Stimulated activated CD8-positive, alpha-beta memory T cell treated with anti-CD3 and anti-CD28 coated beads, Interleukin-4, amount 100 ng/mL, for 48 hours (primary cell): ENCODE measurements at regions not wholly inside any gene's neighbourhood (a gene's known extent, or its start where the extent isn't known, plus 50 kb on each side); places are given as distances from the start of the nearest gene placed in this dataset.

ENCODE experiments used
- DNase-seq: peaks from one replicate; pipeline ENCODE4 v3.0.0-alpha.2; 2020

DNA sequence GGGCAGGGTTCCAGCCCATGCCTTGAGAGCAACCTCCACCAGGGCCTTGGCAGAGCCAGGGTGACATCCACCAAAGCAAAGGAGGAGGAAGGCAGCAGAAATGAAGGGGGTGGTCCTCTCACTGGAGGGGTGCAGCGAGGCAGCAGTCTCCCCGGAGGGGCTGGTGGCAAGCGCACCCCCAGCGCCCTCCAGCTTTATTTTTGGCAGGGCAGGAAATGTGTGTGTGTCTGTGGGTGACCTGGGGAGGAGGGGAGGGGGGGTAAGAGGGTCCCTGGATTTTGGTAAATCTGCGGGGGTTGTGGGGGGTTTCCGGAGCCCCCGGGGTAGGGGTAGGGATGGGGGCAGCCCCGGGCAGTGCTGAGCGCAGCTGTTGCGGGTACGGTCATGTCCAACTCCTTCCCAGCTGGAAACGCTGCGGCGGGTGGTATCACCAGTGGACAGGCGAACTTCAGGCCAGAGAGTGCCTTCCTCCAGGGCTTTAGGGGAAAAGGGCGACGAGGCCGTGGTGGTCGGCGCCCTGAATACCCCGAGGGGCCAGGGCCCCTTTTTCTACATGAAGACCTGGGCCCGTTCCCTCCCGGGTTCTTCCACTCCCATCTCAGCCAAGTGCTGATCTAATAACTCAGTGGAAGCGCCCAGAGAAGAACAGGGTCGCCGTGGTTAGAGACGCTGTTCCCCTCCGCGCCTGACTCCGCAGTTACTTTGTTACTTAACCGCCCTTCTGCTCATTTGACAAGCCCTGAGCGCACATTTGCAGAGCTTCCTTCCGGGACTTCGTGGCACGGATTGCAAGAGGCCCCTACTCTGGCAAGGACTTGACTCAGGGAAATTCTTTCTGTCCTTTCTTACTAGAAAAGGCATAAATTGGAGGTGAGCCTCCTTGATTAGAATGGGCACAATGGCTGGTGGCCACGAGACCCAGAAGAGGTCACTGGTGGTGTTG, 55.2 kb downstream of the FOS start:
- peak; percentile 58 for DNase-seq

DNA sequence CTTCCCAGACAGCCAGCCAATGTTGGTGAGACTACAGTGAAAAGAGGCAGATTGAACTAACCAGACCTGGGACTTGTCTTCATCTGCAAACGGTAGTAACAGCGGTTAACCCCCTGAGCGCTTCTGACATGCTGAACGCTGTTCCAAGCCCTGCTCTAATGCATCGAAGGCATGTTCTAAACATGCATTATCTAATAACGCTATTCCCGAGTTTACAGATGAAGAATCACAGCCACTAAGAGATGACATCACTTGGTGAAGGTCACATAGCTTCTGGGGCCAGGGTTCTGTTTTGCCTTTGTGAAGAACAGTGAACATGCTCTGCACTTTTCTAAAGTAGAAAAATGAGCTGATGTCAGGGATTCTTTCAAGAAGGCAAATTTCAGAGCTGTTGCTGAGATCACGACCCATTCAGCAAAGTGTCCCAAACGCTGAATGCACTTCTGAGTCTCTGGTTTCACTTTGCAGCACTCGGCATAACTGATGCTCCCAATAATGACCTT, 56.0 kb downstream of the FOS start:
- peak; percentile 26 for DNase-seq

DNA sequence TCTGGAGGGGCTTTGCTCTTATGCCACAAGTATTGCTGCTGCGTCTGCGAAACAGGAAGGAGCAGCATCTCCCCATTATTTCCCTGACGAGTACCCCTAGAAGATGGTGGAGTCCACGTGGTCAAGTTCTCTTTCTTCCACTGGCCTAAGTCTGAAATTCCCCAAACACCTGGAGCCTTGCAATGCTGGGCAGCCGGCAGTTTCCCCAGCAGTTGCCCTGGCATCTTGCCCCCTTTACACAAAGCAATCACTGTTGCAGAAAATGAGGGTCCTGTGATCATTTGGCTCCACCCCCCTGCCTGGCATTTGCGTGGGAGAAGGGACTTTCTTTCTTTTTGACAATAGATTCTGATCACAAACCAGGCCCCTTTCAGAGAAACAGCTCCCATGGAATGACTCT, 56.9 kb downstream of the FOS start:
- DNase-seq, result no peak

GRCh38 chr14:75338398-75338797, 59.8 kb downstream of the FOS start:
- no peak for DNase-seq

DNA sequence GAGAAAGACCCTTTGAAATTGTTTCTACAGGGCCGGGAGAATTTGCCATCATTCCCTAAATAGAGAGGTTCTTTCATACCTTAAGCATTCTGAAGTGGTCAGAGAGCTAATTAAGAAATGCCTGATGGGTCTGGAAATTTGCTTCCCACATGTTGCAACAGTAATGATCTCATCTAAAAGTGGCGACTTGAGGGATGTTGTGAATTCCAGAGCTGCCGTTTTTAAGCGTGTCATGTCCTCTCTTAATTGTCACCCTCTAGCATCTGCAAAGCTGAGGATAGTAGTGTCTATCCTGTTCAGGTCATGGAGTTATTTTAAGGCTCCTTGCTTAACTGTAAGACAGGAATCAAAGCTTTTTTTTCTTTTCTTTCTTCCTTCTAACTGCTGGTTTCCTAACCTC, 60.4 kb downstream of the FOS start:
- no peak for DNase-seq

- no peak for DNase-seq
These were observed 62.3 kb downstream of the FOS start for GRCh38 chr14:75340921-75341320.

DNA sequence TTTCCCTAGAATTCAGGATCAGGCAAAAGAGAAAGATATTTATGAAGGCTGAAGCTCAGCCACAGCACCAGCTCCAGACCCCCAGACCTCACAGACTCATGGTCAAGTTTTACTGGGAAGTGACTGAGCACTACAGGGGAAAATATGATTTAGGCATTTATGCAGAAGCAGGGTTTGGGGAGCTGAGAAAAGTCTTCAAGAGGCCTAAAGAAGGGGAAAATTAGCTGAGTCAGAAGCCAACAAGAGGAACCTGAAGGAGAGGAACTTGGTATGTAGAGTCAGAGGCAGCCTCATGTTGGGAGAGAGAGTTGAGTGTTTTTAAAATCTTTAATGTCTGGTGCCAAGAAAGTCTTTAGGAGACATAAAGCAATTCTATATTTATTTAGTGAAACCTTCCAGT, 63.0 kb downstream of the FOS start:
- DNase-seq, result no peak

DNA sequence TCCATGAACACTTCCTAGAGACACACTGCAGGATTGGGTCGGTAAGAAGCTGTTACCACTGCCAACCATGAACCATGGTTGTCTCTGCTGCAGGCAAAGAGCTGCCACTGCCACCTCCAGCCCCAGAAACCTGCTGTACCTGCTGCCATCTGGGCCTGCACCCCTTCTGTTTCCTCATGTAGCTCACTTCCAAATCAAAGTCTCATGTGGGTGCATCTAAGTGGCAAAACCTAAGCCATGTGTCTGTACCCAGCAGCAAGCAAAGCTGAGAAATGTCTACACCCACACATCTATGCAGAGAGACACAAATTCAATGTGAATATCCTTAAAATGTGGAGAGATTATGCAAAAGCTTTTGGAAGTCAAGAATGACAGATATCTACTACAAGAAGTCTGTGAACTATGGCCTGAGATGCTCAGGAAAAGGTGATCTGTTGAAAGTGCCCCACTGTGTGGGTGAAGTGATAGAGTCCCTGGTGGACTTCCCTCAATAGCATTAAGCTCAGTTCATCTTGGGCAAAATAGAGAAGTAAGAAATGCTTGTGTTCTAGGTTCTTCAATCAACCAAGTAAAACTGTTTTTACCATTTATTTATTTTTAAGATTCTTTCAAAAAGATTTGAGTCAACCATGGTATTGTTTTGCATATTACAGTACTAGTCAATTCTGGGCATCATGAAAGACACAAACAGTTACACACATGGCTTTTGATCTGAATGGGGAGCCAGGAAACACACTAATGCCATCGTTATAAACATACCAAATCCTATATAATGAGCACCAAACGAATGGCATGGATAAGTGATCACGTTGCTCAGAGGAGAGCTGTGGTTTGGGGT, 64.4 kb downstream of the FOS start:
- DNase-seq, result no peak

DNA sequence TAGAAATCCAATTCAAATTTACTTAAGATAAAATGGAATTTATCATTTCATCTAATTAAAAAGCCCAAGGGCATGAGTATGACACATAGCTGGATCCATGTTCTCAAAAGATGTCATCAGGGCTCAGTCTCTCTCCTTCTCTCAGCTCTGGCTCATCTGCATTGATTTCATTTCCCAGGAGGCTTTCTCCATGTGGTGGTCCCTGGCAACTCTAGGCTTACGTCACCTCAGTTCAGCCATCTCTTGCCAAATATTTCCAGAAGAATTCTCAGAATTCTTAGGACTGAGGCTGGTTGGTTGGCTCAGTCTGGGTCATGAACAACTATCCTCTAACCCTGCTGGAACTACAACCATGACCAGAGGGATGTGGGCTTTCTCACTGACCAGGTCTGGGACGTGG, 65.3 kb downstream of the FOS start:
- DNase-seq, result no peak

- no peak for DNase-seq
These were observed 65.8 kb downstream of the FOS start for GRCh38 chr14:75344411-75344810.

- DNase-seq, result no peak
These were observed 72.0 kb downstream of the FOS start for GRCh38 chr14:75350505-75351060.

DNA sequence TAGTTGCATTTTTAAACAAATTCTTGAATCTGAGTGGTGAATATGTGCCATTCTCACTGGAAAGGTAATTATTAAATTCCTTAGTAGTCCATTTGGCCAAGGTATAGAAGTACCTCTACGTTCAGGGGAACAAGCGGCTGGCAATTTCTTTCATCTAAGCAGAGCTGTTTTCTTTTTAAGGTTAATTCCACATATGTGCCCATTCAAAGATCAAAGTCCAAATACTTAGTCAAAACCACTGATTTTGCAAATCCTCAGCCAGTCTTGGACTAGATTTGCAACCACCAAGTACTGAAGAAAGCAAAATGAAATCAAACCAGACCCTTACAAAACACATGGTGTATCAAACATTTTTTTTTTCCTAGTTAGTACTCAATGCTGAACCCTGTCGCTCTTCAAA, 68.7 kb upstream of the JDP2 start:
- DNase-seq, result no peak

DNA sequence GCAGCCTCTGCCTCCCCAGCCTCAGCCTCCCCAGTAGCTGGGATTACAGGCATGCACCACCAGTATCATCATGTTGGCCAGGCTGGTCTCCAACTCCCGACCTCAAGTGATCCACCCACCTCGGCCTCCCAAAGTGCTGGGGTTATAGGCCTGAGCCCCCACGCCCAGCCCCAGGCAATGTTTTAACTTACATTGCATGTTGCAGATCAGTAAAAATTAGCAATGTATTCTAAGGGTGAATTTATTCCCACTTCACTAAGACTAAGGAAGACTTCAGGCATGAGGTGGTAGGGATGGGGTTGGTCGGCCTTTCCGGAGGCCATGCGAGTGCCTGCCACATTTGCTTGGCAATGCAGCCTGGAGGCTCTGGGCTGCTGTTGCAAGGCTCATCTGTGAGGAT, 66.8 kb upstream of the JDP2 start:
- DNase-seq, result no peak

DNA sequence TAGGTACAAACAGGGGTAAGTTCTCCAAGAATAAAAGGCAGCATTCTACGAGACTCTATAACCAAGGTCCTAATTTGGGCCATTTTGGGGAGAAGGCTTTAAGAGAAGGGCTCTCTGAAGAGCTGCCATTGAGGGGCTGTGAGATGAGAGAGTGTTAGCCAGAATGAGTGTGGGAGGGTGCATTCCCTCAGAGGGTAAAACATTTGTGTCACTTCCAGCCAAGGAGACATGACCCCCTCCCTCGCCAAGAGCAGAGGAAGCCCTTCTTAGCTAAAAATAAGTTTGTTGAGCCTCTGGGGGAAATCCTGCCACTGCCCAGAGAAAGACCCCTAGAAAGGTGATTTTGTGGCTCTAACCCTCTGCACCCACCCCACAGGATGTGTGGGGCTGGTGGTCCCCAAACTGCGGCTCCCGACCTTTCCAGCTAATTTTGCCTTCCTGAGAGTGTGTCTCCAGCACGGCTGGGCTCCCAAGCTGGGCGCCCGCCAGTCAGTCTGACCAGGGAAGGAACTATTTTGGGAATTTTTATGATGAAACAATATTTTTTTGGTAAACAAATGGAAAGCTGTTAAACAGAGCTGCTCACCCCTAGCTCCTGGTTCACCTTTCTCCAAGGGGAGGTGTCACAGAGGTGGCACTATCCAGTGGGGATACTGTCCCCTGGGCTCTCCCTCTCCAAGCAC, 65.9 kb upstream of the JDP2 start:
- no peak for DNase-seq

GRCh38 chr14:75363130-75363529, 64.7 kb upstream of the JDP2 start:
- DNase-seq, result no peak

DNA sequence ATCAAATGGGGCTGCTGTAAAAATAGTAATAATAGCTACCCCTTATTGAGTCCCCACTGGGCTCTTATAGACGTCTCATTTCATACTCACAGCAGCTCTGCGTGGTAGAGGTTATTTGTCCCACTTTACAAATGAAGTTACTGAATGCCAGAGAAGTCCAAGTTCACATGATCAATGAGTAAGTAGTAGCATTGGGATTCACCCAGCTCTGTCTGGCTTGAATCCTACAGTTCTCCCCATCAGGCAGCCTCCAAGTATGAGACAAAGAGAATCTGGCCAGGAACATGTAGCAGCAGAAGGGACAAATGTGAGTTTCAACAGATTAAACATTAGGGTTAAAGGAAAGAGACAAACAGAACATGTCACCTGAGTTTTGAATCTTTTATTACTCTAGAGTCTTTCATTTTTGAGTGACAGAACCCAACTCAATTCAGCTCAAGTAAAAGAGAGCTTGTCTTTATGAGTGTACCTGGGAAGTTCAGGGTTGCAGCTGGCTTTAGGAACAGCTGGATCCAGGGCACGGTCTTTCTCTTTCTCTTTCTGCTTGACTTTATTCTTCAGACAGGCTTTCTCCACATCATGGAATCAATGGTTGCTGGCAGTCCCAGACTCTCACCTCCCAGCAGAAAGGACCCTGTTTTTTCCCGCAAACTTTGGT, 64.1 kb upstream of the JDP2 start:
- DNase-seq, result no peak

DNA sequence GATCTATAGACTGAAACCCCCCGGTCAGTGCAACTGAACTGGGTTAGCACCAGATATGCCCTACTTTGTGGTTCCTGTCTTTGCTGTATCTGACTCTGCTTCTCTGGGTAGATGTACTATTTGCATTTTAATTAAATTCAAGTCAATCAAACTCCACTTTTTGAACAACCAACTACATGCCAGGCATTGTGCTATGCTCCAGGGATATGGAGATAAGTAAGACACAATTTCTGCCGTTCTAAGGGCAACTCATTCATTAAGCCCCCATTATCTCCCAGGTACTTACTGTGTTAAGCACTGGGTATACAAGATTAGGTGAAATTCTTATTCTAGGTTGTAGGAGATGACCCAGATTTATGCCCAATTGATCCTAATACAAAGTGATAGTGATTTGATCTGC, 62.7 kb upstream of the JDP2 start:
- no peak for DNase-seq

GRCh38 chr14:75366963-75367362, 60.9 kb upstream of the JDP2 start:
- DNase-seq, result no peak

DNA sequence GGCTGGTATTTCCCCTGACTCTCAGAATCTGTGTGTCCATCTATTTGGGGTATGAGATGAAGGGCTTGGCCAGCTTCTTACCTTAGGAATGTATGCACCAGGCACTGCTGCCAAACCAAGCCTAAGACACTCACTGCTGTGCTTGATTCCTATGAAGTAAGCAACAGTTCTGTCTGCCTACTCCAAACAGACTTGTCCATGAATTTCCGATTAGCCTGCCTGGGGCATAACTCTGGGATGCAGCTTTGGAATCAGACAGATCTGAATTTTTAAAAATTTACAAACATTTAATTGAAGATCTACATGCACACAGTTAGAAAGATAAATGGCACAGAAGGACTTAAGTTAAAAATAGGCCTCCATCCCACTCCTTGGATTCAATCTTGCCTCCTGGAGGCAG, 59.5 kb upstream of the JDP2 start:
- DNase-seq, result no peak

- no peak for DNase-seq
These were observed 58.3 kb upstream of the JDP2 start for GRCh38 chr14:75369506-75369905.

DNA sequence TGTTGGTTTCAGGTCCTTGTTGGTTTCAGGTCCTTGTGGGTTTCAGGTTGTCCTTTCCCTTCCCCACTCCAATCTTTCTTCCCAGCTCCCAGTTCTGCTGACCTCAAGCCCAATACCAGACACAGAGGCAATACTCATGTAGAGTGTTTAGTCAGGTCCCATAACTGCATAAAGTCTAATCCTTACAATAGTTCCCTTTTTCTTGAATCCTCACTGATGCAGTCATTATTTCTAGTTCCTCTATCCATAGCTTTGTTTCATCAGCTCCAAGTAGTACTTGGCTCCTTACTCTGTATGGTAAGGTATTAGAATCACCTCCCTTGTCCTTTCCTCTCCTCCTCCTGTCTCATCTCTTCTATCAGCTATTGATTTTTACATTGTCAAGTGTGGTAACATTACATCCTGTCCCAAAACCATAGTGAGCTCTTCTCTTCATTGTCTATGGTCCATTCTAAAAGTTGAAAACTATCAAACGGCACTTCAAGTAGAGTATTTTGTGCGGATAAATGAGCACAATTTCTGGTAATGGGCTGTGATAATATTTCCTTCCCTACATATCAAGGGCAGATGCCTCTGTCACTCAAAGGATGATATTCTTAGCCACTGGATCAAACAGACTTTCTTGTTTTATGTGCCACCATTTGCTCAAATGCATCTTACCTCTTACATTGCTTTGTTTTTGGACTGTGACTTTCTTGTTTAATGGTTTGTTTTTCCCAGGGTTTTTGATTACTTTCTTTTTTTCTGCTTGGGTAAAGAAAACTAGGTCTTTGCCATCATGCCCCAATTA, 57.2 kb upstream of the JDP2 start:
- no peak for DNase-seq

DNA sequence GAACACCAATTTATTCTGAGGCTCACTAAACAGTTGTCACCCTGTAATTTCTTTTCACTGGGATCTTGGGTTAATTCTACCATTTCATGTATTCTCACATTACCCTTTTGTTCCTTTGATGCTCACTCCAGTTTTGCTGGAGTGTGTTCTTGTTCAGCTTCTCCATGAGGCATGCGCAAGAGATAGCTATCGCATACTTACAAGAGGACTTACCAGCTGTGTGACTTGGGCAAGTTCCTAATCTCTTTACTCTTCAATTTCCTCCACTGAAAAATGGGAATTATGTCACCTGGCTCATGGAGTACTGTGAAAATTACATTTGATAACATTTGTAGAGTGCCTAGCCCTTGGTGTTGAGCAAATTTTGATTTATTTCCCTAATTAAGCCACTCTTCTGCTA, 56.5 kb upstream of the JDP2 start:
- no peak for DNase-seq
